ENCODE measurements at regions not wholly inside any gene's neighbourhood (a gene's known extent, or its start where the extent isn't known, plus 50 kb on each side); places are given as distances from the start of the nearest gene placed in this dataset.
A peak's percentile ranks its signal among the peaks of the same experiment; 100 is the strongest.

- no peak for DNase-seq
- intact Hi-C loops (cut with DNase I) = no loop called here
- peak in 1 of 2 donors; percentile 57 for ATAC-seq
These were observed 429.8 kb upstream of the CELF2 start for GRCh38 chr10:10587744-10588393.

GRCh38 chr10:10589540-10590303 lies 427.9 kb upstream of the CELF2 start:
- peak; percentile 28 for DNase-seq
- ATAC-seq = peak; percentile 53 to 81
- intact Hi-C loops (cut with DNase I) = no loop called here

- intact Hi-C loops (cut with DNase I) = no loop called here
- ATAC-seq (no peak), DNase-seq (peak; percentile 38)
These were observed 425.8 kb upstream of the CELF2 start for GRCh38 chr10:10591715-10592341.

- ATAC-seq (no peak), DNase-seq (no peak)
- intact Hi-C loops (cut with DNase I) = no loop called here
These were observed 421.4 kb upstream of the CELF2 start for GRCh38 chr10:10596256-10596655.

GRCh38 chr10:10598297-10598696 lies 419.4 kb upstream of the CELF2 start:
- ATAC-seq = no peak

GRCh38 chr10:10600004-10600403 lies 417.7 kb upstream of the CELF2 start:
- no peak for DNase-seq
- intact Hi-C loops (cut with DNase I) = no loop called here
- ATAC-seq = no peak

More at GRCh38 chr10:10598297-10598696, 419.4 kb upstream of the CELF2 start:
- no peak for DNase-seq
- intact Hi-C loops (cut with DNase I) = no loop called here

- DNase-seq (no peak), ATAC-seq (peak; percentile 72 to 96)
- intact Hi-C loops (cut with DNase I) = no loop called here
These were observed 412.1 kb upstream of the CELF2 start for GRCh38 chr10:10605551-10606081.

- intact Hi-C loops (cut with DNase I) = no loop called here
These were observed 408.2 kb upstream of the CELF2 start for GRCh38 chr10:10609379-10609955.

GRCh38 chr10:10610171-10610570 lies 407.5 kb upstream of the CELF2 start:
- intact Hi-C loops (cut with DNase I) = no loop called here
- ATAC-seq (no peak), DNase-seq (no peak)

More at GRCh38 chr10:10609379-10609955, 408.2 kb upstream of the CELF2 start:
- ATAC-seq (no peak), DNase-seq (no peak)

- ATAC-seq = no peak
- intact Hi-C loops (cut with DNase I) = no loop called here
- DNase-seq = no peak
These were observed 405.5 kb upstream of the CELF2 start for GRCh38 chr10:10612151-10612550.

GRCh38 chr10:10613656-10614244 lies 403.9 kb upstream of the CELF2 start:
- ATAC-seq (no peak), DNase-seq (no peak)
- intact Hi-C loops (cut with DNase I) = no loop called here

GRCh38 chr10:10617686-10618085 lies 400.0 kb upstream of the CELF2 start:
- intact Hi-C loops (cut with DNase I) = no loop called here

GRCh38 chr10:10618139-10618538 lies 399.5 kb upstream of the CELF2 start:
- DNase-seq (no peak), ATAC-seq (no peak)
- intact Hi-C loops (cut with DNase I) = no loop called here

More at GRCh38 chr10:10617686-10618085, 400.0 kb upstream of the CELF2 start:
- ATAC-seq (no peak), DNase-seq (no peak)

GRCh38 chr10:10623958-10624566 lies 393.6 kb upstream of the CELF2 start:
- ATAC-seq (peak; percentile 74 to 92), DNase-seq (no peak)
- intact Hi-C loops (cut with DNase I) = no loop called here

GRCh38 chr10:10624567-10624962 lies 393.1 kb upstream of the CELF2 start:
- intact Hi-C loops (cut with DNase I) = no loop called here
- ATAC-seq = no peak
- no peak for DNase-seq

- DNase-seq (no peak), ATAC-seq (no peak)
- intact Hi-C loops (cut with DNase I) = no loop called here
These were observed 392.2 kb upstream of the CELF2 start for GRCh38 chr10:10625491-10625890.

GRCh38 chr10:10626734-10627133 lies 390.9 kb upstream of the CELF2 start:
- ATAC-seq (no peak), DNase-seq (no peak)
- intact Hi-C loops (cut with DNase I) = no loop called here

GRCh38 chr10:10627414-10627813 lies 390.3 kb upstream of the CELF2 start:
- intact Hi-C loops (cut with DNase I) = no loop called here
- DNase-seq = no peak
- no peak for ATAC-seq

- ATAC-seq (peak in 1 of 2 donors; percentile 47), DNase-seq (no peak)
- intact Hi-C loops (cut with DNase I) = no loop called here
These were observed 388.2 kb upstream of the CELF2 start for GRCh38 chr10:10629512-10629911.
